GM21528 (cell line): ENCODE measurements at regions not wholly inside any gene's neighbourhood (a gene's known extent, or its start where the extent isn't known, plus 50 kb on each side); places are given as distances from the start of the nearest gene placed in this dataset.

ENCODE experiments used
- ATAC-seq: cut with Tn5 transposase; IDR thresholded peaks from one replicate; pipeline ENCODE4 v1.9.1; 2021; ENCODE audit warnings: mild to moderate bottlenecking, moderate library complexity; ENCODE audit not compliant: unreplicated experiment, low FRiP score

DNA sequence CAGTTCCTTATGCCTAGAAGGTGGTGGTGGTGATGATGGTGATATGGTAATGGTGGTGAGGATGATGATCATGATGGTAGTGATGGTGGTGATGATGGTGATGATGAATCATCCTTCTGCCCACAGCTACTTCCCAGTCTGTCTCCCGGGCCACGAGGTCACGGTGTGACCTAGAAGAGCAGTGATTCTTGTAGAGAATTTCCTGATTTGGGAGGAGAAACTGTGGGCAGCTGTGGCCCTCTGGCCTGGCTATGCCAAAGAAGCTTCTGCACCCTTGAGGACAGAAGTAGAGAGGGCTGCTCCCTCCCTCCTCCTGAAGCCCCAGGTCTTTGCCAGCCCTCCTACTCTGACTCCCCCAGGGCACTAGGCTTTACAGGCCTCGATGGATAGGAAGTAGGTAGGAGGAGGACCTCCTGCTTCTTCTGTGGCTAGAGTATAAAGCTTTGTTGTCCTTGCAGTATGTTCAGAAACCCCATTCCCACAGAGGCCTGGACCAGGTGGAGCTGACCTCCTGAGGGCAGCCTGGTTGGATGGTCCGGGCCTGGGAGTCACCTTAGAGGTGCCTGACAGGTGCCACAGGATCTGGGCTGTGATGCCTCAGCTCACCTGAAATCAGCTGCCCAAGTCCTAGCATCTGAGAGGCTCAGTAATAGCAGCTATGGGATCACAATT, 57.9 kb upstream of the EPAS1 start:
- peak; percentile 20 for ATAC-seq

DNA sequence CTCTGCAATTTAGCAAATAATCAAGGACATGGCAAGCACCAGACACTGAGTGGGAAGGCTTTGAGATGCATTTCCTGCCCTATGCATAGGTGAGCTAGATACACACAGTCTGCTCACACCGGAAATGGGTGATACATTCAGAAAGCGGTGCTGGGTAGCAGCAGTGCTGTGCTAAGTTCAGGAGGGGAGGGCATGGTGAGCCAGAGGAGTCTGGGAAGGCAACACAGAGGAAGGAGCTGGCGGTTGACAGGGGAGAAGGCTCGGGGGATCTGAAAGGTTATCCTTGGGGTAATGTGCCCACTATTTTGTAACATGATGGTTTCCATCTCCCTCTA, 57.4 kb upstream of the EPAS1 start:
- peak; percentile 61 for ATAC-seq

DNA sequence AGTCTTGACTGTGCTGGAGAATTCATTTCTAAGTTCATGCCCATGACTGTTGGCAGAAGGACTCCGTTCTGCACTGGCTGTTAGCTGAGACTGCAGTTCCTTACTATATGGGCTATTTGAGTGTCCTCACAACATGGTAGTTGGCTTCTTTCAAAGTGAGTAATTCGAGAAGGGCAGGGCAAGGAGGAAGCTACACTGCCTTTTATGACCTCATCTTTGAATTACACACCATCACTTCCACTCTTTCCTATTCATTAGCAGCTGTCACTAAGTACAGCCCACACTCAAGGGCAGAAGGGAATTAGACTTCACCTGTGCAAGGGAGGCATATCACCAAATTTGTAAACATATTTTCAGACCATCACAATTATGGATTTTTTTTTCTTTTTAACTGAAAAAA, 55.9 kb upstream of the EPAS1 start:
- no peak for ATAC-seq

DNA sequence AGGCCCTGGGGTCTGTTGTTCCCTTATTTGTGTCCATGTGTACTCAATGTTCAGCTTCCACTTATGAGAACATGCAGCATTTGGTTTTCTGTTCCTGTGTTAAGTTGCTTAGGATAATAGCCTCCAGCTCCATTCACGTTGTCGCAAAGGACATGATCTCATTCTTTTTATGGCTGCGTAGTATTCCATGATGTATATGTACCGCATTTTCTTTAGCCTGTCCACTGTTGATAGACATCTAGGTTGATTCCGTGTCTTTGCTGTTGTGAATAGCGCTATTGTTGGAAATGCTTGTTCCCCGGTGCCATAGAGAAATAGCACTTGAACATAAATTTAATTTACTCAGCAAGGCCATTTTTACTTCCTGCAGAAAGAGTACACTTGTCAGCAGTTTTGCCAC, 51.3 kb upstream of the EPAS1 start:
- ATAC-seq = no peak

DNA sequence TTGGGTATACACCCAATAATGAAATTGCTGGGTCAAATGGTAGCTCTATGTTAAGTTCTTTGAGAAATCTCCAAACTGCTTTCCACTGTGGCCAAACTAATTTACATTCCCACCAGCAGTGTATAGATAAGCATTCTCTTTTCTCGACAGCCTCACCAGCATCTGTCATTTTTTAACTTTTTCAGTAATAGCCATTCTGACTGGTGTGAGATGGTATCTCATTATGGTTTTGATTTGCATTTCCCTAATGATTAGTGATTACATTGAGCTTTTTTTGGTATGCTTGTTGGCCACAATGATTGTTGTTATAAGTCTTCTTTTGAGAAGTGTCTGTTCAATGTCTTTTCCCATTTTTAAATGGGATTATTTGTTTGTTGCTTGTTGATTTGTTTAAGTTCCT, 50.4 kb upstream of the EPAS1 start:
- peak; percentile 54 for ATAC-seq
